HCEC 1CT (cell line): ENCODE measurements at regions not wholly inside any gene's neighbourhood (a gene's known extent, or its start where the extent isn't known, plus 50 kb on each side); places are given as distances from the start of the nearest gene placed in this dataset.

Source experiments
- DNase-seq: peaks from one replicate; pipeline ENCODE4 v3.0.0-alpha.2; 2017

DNA sequence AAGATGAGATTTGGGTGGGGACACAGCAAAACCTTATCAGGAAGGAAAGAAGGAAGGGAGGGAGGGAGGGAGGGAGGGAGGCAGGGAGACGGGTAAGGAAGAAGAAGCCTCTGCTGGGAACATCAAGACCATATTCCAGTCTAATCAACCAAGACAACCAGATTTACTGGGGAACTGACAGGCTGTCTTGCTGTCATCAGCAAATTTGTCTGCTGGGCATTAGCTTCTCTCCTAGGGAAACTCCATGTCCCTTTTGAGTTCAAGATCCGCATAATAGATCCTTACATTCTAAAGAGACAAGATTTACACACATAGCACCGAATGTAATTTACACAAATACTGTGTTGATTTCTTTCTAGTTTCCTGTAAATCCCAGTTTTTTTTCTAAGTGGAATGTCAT lies 1618.9 kb upstream of the ZEB2 start:
- DNase-seq, result no peak

DNA sequence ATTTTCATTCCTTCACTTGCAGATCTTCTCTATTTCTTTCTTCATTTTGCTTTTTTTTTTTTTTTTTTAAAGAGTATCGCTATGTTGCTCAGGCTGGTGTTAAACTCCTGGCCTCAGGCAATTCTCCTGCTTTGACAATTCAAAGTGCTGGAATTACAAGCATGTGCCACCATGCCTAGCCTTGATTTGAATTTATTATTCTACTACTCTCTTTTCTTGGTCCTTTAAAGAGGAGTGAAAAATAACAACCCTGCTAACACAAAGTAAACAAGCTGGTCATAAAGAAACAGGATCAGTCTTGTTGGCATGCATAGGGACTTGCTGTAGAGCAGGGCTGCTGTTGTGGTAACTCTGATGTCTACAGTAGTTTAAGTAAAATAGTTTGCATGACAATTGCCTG lies 1615.3 kb upstream of the ZEB2 start:
- DNase-seq, result no peak

GRCh38 chr2:146131785-146132184 lies 1611.9 kb upstream of the ZEB2 start:
- no peak for DNase-seq

DNA sequence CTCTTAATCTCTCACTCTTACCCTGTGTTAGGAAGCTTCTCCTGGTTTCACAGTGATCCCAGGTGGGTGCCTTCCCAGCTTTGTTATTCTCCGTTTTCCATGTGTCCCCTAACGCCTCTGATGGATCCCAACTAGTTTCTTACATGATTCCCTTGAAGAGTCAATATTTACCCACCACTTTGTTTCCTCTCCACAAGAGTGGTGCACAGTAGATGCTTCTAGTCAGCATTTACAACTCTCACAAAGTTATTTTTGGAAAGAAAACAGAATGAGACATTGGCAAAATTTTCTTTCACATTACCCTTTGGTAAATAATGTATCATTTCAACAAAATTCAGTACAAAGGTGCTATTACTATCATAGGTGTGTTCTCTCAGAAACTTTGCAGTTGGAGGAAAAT lies 1611.1 kb upstream of the ZEB2 start:
- no peak for DNase-seq

DNA sequence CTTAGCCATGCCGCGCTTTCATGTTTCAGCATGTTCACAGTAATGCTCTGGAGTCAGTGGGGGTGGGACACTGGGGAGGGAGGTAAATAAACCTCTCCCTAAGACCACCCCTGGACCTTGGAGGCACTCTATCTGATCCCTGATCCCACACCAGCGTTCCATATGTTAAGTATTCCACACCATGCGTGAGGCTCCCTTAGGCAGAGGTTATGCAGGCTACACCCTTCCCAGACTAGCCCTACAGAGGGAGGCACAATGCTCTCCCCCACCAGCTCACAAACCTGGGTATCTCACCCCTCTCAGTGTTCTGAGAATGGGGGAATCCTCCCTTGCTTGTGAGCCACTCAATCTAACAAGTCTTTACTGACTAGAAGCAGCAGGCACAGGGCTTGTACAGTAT lies 1610.4 kb upstream of the ZEB2 start:
- no peak for DNase-seq

DNA sequence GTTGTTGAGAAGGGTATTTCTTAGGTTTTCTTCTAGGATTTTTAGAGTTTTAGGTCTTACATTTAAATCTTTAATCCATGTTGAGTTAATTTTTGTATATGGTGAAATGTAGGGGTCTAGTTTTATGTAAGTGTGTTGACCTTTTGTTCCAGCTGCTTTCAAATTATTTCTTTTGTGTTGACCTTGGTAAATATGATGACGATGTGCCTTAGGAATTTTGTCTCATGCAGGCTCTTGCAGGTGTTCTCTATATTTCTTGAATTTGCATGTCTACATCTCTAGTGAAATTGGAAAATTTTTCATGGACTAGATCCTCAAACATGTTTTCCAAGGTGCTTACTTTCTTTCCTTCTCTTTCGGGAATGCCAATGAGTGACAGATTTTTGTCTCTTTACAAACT lies 1609.3 kb upstream of the ZEB2 start:
- no peak for DNase-seq

DNA sequence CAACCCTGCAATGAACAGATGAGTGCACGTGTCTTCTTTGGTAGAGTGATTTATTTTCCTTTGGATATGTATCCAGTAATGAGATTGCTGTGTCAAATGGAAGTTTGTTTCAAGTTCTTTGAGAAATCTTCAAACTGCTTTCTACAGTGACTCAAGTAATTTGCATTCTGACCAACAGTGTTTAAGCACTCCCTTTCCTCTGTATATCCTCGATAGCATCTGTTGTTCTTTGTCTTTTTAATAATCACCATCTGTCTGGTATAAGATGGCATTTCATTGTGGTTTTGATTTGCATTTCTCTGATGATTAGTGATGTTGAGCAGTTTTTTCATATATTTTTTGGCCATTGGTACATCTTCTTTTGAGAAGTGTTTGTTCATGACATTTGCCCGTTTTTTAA lies 1608.3 kb upstream of the ZEB2 start:
- DNase-seq, result no peak

- no peak for DNase-seq
Measured at GRCh38 chr2:146125551-146125950, 1605.6 kb upstream of the ZEB2 start.

DNA sequence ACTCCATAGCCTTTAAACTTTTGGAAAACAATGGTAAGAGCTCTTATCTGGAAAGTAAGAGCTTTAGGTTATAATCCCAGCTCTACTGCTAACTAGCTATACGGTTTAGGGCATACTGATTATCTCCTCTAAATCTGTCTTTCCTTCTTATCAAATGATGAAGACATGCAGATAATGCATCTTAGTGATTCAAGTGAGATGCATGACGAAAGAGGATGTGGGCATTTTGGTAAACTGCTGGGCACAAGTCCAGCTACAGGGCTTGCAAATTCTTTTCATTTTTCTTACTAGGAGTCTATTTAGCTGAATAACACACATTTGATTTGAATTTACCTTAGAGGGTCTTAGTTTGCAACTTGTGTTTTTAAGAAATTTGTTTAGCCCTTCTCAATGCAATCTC lies 1604.8 kb upstream of the ZEB2 start:
- peak; percentile 61 for DNase-seq

DNA sequence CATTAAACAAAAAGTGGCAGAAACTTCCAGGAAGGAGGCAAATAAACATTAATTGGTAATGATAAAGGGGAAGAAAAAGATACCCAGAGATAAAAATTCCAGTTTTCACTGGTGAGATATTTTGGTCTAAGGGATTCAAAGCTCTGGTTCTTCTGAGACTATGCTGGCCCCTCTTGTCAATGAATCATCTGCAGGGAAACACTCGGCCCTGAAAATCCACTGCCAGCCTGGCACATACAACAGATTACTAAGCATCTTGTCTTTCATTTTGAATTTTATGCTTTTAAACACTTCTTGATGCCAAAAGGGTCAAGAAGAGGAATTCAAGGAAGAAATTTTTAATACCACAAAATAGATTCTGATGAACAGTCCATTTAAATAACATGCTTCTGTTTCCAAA lies 1603.8 kb upstream of the ZEB2 start:
- no peak for DNase-seq

- no peak for DNase-seq
Measured at GRCh38 chr2:146123256-146123655, 1603.3 kb upstream of the ZEB2 start.

- DNase-seq, result no peak
Measured at GRCh38 chr2:146119586-146119985, 1599.7 kb upstream of the ZEB2 start.

DNA sequence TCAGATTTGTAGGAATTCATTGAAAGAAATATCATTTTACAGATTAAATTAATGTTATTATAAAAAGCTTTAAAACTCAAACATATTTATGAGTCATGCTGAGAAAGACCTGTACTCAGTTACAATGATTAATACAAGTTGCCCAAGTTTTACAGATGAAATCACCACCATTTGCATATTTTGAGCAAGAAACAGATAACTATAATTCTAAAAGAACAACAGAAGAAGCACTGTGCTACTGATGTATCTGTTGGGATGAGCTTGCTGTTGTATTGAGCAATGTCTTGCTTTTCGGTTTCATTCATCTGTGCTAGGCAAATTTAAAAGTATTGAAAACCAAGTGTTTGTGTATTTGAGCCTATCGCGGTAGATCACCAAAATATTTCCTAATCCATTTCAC lies 1589.1 kb upstream of the ZEB2 start:
- peak; percentile 68 for DNase-seq

DNA sequence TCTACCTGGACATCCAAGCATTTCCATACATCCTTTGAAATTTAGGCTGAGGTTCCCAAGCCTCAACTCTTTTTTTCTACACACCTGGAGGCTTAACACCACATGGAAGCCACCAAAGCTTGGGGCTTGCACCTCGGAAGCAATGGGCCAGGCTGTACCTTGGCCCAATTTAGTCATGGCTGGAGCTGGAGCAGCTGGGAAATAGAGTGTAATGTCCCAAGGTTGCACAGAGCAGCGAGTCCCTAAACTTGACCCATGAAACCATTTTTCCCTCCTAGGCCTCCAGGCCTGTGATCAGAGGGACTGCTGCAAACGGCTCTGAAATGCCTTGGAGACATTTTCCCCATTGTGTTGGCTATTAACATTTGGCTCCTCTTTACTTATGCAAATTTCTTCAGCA lies 1574.3 kb upstream of the ZEB2 start:
- DNase-seq, result no peak

DNA sequence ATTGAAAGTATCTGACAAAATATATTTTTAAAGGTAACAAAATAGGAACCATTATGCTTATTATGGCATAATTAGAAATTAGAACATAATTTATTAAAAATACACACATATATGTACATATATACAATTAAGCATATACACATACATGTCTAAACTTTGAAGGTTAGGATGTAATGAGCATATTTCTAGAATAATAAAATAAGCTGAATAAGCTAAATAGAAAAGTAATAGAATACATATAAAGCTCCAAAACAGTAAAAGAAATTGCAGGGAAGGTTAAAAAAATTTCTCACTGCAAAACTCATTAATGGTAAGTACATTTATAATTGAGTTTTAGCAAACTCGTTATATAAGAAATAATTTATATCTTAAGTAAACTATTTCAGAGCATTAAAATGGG lies 1561.5 kb upstream of the ZEB2 start:
- no peak for DNase-seq

GRCh38 chr2:146080925-146081324 lies 1561.0 kb upstream of the ZEB2 start:
- no peak for DNase-seq

DNA sequence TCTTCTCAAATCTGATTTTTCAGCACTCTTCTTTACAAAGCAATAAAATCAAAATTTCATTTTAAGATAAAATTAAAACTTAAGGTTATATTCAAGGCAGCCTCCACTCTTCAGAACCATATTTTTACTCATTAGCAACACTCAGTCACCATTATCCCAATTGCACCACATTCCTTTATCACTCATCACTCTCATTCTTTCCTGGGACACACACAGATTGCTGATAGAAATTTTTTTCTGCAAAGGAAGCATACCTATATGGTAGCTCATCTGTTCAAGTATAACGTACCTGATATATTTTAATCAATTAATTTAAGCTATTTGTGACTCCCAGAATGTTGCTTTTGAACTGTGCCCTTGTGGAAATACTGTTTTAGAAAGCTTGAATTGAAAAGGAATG lies 1559.3 kb upstream of the ZEB2 start:
- peak; percentile 3 for DNase-seq

GRCh38 chr2:146077156-146077555 lies 1557.2 kb upstream of the ZEB2 start:
- DNase-seq, result no peak

DNA sequence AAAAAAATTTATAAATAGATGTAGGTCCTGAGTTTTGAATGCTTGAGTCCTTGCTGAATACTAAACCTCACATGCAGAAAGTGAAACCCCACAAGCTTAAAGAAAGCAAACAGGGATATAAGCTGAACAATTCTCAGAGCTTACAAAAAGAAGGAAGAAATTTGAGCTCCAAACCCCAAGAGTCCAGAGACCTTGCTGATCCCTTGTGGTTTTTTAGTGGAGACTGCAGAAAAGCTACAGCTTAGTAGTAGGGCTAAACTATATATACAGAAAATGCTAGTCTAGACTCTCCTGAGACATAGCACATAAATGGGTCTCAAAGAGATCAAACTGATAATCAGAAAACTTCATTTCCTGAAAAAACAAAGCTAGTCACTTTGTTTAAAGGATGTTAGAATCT lies 1548.1 kb upstream of the ZEB2 start:
- DNase-seq, result no peak

GRCh38 chr2:146048141-146048540 lies 1528.2 kb upstream of the ZEB2 start:
- DNase-seq, result no peak

- DNase-seq, result no peak
Measured at GRCh38 chr2:146041274-146041910, 1521.5 kb upstream of the ZEB2 start.

DNA sequence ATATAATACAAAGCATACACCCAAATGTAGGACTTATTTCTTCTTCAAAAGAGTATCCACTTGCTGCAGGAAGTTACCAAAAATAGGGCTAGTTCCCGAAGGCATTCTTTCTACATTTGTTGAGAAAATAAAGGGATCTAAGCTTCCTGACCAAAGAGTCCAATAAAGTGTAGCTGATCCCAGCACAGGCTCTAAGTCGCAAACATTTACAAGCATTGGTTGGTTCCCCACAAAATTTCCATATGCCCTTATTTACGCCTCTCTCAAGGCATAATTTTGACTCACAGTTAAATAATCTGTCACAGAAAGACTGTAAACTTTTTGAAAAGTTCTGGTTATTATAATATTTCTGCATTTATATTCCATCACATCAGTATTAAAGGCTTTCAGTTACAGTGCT lies 1520.1 kb upstream of the ZEB2 start:
- DNase-seq, result no peak

DNA sequence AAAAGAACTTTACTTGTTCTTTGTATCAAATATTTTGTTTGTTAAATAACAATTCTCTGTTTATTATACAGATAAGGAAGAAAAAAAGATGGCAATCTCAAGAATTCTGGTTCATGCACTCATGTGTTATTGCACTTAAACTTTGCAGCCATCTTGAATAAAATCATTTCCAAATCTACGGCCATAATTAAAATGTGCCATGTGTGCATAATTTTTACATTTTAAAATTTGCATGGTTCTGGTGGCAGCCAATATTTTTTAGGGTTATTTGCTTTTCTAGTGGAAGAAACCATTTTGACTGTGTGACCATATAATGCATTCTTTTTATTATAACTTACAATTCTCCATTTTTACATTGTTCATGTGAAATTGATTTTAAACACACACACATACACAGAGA lies 1518.1 kb upstream of the ZEB2 start:
- DNase-seq, result no peak

- no peak for DNase-seq
Measured at GRCh38 chr2:146037334-146037870, 1517.5 kb upstream of the ZEB2 start.

DNA sequence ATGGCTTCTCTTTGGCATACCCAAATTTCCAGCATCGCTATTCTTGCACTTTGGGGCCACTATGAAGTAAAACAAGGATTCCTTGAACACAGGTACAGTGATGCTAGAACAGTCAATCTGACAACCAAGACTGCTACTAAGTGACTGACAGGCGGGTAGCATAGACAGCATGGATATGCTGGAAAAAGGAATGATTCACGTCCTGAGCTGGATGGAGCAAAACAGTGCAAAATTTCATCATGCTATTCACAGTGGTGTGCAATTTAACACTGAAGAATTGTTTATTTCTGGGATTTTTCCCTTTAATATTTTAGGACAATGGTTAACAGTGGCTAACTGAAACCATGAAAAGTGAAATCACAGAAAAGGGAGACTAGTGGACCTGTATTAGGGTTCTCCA lies 1511.2 kb upstream of the ZEB2 start:
- no peak for DNase-seq

GRCh38 chr2:146027156-146027555 lies 1507.2 kb upstream of the ZEB2 start:
- DNase-seq, result no peak
